HL-60/S4 (cell line): ENCODE measurements at regions not wholly inside any gene's neighbourhood (a gene's known extent, or its start where the extent isn't known, plus 50 kb on each side); places are given as distances from the start of the nearest gene placed in this dataset.

Source experiments
- in situ Hi-C: fragments of 300-500 bp; cut with MboI; formaldehyde crosslinking; loops from 2 replicates; pipeline ENCODE4 v1.14.3; 2022; ENCODE audit warnings: low sequenced_read_pairs

DNA sequence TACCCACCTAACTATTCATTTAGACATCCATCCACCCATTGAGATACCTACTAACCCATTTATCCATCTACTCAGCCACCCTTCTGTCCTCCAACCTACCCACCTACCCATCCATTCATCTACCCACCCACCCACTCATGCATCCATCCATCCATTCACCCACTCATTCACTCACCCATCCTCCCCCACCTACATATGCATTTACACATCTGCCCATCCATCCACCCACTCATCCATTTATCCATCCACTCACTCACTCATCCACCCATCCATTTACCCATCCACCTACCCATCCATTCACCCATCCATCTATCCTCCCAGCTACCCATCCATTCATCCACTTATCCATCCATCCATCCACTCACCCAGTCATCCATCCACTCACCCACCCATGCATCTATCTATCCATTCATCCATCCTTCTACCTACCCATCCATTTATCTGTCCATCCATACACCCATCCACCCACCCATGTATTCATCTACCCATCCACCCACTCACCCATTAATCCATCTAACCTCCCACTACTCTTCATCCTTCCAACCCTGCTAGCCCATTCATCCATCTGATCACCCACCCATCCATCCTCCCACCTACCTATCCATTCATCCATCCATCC is 378.7 kb downstream of the CTTN start:
- in situ Hi-C loops = no loop called here

DNA sequence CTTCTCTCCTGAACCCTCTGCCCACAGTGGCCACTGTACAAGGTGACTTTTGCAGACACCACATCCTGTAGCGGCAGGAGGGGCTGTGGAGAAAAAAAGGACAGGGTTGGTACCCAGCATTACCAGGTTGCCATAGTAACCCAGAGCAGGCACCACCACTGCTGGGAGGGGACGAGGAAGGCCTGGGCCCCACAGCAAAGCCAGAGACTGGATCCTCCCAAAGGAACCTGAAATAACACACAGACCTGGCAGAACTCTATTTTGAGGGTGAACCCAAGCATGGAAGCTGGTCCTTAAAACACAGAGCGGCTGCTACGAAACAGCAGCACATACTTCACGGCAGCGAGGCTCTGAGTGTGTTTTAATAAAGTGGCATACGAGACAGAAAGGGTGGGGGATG is 380.6 kb downstream of the CTTN start:
- in situ Hi-C loops = no loop called here

DNA sequence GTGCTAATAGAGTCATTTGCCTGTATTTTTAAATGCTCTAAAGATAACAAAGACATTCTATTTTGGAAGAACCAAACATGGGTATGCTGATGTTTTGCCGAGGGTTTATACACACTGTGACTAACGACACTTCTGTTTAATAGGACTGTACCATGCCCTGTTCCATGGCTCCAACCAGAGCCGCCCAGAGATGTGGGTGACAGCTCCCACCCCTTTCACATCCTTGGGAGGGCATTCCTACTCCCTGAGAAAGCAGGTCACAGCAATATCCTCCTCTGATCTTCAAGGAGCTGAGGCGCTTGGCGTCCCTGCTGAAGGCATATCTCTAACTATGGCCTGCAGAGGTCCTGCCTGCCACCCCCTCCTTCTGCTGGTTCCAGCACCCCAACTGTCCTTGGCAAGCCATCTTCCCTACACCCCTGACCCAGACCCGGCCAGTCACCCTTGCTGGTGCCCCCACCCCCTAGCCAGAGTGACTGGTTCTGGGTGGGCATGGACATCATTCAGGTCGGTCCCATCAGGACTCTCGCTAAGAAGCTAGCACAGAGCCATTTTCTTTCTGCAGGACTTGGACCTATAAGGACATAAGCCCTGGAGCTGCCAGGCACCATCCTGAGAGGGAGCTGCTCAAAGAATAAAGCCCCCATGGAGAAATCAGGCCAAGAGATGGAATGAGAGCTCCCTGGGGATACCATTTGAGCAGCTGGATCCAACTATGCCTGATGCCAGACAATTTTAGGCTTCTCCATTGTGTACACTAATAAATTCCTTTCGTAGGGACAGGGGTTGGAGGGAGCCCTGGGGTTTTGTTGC is 381.3 kb downstream of the CTTN start:
- in situ Hi-C loops = no loop called here

DNA sequence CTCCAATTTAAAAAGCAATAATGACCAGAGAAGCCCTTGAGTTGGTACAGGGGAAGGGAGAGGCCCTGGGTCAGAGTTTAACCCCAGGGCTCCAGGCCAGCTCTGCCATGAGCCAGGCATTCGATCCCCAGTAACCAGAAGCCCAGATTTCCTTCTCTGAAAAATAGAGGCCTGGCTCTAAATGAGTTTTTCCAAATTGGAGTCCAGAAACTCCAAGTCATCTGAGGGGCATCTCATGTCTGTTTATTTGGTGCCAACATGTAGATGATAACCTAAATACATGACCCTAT is 381.9 kb downstream of the CTTN start:
- in situ Hi-C loops = no loop called here

DNA sequence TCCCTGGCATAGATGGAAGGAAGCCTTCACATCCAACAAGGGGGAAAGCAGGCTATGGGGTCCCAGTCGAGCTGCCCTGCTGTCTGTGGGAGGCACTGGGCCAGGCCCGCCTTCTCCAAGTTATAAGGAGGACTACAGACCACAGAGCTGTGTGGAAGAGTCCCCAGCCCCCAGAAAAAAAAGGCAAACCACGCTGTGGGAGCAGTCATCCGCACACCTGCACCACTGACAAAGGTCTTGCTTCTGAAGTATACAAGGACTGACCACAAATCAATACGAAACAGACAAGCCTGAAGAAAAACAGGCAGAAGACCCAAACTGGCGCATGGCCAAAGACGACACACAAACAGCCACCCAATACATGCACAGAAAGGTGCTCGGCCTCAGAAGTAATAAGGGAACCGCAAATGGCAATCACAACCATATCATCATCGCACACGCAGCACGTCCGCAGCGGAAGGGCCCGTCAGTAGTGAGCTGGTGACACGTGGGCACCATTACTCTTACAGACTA is 384.1 kb downstream of the CTTN start:
- in situ Hi-C loops = no loop called here

DNA sequence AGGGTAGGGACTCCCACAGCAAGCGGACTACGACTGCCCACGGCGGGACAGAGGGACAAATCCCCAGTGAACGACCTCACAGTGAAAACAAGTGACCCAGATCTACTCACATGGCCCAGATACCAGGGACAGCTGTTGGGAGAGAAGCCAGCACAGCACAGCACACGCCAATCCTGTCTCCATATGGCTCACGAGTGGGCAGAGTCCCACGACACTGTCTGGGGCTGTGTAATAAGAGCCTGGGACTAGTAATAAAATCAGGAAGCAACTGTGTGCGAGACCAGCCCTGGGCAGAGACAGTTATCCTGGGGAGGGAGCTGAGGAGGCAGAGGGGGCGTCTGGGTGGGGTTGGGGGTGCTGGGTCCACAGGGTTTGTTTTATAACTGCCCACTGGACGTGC is 385.0 kb downstream of the CTTN start:
- in situ Hi-C loops = no loop called here

DNA sequence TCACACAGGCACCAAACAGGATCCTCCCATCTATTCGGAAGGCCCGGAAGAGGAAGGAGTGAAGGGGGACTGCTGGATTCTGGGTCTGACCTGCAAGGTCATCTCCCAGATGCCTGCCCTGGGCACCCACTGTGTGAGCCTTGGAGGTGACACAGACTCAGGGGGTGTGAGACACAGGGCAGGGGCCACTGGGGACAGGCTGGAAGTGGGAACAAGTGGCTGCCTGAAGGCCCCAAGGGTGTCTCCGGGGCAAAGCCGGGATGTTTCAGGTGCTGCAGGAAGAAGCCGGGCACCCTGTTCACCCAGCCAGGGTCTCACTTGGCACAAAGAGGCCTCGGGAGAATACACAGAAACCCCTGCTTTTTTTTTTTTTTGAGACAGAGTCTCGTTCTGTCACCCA is 385.5 kb downstream of the CTTN start:
- in situ Hi-C loops = no loop called here

DNA sequence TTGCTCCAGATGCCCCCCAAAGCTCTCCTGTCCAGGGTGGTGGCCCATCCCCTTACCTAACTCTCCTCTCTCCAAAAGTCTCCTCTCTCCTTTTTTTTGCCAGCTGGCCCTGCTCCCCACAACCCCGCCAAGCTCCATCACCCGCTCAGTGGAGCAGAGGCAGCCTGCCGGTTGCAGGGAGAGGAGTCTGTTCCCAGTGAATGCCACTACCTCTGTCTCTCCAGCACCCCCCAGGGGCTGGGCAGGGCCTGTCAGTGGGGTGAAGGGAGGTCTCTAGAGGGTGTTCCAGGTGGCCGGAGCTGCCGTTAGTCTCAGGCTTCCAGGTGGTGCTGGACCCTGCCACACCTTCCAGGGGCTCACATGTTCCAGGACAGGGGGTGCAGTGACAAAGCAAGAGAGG is 387.0 kb downstream of the CTTN start:
- in situ Hi-C loops = no loop called here

DNA sequence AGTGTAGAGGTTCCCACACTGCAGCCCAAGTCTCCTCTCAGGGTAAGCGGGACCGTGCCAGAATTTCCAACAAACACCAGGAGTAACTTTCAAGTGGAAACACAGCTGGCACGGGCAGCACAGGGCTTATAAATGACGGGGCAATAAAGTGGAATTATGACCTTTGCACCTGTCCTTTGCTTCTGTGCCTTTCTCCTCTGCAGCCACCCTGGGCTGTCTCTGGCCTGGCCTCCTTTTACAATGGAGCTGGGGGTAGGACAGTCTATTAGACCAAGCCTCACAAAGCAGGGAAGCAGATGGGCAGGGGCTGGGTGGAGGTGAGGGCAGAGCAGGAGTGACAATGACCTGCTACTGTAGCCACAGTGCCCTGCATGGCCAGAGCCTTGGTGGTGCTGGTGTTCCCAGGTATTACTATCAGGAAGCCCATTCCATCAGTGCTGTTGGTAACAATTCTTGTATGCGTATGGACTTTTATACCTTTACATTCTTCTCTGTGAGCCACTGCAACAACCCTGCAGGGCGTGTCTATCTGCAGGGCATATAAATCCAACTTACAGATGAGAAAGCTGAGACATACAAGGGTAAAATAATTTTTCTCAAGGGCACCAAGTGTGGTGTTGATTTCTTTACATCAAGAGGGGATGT is 387.8 kb downstream of the CTTN start:
- in situ Hi-C loops = no loop called here

DNA sequence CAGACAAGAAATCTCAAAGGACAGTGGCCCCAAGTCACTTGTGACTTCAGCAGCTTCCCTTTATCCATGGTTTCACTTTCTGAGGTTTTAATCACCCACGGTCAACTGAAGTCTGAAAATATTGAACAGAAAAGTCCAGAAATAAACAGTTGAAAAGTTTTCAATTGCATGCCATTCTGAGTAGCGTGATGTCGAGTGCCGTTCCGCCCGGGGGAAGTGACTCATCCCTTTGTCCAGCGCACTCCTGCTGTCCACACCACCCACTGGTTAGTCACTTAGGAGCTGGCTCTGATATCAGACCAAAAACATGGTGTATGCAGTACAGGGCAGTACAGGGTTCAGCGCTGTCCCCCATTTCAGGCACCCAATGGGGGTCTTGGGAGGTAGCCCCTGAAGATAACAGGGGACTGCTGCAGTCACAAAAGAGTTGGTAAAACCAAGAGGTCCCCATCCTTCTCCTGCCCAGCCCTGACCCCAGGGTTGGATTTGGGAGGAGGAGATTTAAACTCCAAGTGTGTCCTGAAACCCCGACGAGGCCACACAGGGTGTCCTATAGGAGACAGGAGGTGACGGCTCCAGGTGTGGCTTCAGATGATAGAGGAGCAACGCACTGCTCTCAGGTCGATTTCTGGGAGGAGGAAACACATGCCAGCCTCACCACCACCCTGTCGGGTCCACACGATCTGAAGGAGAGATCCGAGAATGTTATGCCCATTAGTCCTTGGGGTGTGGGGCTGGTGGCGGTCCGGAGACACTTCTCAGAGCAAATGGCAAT is 390.1 kb downstream of the CTTN start:
- in situ Hi-C loops = no loop called here

DNA sequence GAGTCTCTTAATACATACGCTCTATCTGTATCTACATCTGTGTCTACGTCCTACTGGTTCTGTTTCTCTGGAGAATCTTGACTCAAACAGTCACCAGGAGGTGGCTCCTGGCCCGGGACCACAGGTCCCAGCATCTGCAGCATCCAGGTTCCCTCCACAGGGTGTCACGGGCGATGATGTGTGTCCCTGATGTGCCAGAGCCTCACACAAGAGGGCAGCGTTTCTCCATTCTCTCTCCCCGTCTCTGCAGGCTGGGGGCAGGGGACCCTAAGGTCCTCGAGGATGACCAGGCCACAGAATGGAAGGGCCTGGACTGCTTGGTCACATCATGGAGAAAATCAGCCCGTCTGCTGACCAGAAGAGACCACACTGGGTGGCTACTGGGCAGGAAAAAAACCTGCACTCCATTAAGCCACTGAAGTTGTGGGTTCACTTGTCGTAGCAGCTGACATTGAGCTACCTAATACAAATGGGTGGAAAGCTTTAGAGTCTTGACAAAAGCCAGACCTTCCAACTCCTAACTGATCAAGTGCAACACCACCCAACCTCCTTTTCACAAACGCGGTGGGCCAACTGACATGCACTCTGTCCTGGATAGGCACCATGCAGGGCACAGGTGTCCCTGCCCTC is 392.5 kb downstream of the CTTN start:
- in situ Hi-C loops = no loop called here

DNA sequence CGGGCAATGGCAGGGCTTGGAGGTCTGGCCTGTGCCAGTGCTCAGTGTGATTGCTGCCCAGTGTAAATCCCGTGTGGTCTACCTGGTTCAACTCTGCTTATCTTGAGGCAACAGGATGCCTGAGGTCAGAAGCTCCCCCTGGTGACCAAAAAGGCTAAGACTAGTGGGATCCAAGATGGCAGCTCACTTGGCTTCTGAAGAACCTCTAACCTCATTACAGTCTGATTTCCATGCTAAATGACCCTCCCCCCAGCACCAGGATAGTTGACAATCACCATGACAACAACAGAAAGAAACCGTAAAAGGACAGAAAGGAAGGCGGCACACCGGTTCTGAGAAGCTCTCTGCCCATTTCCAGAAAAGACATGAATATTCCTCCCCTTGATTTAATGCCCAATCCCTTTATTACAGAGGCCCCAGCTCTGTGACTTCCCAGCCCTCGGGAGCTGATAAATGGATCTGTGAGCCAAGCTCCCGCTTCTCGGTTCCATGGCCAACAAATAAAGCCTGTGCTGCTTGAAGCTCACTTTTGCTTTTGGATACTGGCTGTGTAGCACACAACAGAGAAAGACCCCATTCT is 398.4 kb downstream of the CTTN start:
- in situ Hi-C loops = no loop called here

DNA sequence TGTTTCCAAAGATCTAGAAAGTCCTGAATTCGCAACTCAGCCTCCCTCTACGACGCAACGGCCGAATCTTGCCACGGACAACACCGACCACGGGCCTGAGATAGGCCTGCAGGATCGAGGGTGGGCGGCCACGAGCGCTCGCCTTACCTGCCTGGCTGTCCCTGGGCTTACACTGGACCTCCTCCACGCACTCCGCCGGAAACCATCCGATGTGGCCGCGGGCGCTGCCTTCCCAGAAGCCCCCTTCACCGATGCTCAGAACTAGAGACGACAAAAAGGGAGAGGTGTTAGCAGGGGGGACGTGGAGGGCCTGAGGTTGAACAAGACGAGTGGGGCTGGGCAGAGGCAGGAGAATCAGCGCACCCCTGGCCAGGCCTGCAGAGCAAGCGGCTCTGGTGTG is 400.0 kb downstream of the CTTN start:
- in situ Hi-C loops = no loop called here

DNA sequence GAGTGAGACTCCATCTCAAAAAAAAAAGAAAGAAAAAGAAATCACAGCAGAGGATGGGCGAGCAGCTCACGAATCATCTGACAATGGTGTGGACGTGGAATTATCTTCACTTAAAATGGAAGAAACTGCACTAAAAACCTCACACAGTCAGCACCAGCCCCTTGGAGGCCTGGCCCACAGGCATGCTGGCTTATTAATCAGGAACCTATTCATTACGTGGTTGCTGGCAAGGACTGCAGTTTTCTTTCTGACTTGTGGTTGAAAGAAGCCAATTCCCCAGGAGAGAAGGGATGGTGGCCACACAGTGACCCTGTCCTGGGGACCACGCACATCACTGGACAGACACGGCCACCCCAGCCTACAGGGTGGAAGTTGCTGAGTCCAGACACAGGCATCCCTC is 401.1 kb downstream of the CTTN start:
- in situ Hi-C loops = no loop called here

DNA sequence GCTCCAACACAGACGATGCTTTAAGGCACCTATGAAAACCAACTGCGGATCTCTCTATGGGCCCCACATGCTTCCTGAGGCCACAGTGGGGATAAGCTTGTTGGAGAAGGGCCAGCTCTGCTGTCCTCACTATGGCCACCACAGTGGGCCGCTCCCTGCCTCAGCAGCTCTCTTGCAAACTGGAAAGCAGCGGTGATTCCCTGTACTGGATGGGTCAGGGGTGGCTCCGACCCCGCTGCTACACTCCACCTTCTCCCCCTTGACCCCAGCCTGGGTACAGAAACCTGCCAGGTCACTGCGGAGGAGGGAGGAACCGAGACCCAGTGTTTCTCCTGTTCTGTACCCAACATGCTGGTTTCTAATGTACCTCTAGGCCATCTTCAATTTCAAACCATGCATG is 403.9 kb downstream of the CTTN start:
- in situ Hi-C loops = no loop called here

DNA sequence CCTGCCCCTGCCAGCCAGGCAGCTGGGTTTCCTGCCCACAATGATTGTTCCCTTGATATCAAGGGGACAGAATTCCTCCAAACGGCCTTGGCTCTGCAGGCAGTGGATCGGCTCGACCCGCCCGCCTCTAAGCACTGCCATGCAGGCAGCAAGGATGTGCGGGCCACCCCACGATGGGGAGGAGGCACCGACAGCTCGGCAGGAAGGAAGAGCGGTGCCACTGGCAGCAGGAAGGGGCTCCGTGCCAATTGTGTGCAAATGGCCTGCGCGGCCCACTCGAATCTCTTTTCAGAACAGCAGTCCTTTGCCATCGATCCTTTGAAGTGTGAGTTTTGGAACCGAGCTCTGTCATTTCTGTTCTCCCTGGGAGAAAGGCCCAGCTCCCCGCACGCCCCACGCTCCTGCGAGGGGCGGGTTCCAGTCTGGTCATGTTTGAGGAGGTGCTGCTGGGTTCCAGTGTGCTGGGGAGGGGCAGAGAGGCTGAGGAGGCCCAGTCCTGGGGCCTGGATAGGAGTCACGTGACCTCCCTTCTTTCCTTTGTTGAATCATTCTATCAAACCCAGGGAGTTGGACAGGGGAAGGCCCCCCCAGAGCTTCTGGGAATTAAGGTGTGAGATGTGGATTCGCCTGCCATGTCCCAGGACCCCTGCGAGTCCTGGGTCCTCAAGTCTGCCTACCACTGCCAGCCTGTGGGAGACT is 406.0 kb downstream of the CTTN start:
- in situ Hi-C loops = no loop called here

DNA sequence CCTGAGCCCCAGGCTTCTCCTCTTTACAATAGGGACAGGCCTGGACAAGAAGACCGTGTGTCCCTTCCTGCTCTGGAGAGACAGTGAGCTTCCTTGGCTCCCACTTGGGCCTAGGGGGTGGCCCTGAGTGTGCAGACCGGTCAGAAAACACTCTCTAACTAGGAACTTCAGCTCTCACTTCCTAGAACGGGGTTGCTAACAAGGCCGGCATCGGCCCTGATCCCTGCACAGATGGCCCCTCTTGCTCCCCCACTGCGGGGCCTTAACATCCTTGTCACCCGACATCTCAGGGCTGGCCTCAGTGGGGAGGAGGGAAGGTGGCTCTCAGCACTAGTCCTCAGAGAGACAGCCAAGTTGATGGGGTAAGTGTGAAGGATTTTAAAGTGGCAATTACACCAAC is 406.9 kb downstream of the CTTN start:
- in situ Hi-C loops = no loop called here

DNA sequence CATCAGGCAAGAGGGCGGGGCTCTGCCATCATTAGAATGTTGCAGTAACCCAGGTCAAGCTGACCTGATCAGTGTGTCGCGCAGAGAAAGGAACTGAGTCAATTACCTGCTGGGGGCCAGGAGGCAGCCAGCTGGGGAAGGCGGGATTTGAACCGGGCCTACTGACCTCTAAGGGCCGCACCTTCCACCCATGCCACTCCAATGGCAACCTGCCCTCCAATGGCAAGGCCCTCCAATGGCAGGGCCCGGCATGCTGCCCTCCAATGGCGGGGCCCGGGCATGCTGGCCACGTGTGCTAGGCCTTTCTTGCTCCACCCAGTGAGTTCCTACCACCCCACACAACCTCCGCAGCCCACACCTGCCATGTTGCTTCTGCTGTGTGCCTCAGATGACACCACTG is 407.6 kb downstream of the CTTN start:
- in situ Hi-C loops = no loop called here

DNA sequence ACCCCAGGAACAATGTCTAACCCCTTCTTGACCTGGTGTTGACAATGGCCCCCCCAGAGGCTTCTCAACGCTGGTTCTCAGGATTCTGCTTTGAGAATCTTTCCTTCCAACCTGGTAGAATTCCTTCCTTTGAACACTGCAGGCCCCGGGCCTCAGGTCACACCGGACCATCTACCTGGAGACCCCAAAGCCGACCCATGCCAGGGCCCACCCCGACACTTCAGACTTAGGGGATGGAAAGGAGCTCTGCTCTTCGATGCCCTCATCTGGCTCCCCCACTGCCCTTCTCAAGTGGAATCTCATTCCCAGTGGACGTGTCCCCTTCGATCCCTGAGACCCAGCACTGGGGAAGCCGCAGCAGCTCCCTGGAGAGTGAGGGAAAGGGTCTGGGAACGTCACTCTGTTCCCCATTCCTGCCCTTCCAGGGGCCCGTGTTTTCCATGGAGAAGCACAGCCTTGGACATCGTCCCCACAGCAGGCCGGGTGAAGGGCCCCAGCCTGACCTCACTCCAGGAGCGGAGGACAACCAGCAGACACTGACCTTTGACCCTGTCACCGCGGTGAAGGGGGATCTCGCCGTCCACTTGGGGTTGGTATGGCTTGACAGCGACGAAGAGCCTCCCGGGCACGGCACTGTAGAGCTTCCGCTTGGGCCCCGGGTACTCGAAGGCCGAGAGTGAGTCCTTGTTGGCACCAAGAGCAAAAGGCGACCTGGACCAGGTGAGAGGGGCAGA is 408.3 kb downstream of the CTTN start:
- in situ Hi-C loops = no loop called here

DNA sequence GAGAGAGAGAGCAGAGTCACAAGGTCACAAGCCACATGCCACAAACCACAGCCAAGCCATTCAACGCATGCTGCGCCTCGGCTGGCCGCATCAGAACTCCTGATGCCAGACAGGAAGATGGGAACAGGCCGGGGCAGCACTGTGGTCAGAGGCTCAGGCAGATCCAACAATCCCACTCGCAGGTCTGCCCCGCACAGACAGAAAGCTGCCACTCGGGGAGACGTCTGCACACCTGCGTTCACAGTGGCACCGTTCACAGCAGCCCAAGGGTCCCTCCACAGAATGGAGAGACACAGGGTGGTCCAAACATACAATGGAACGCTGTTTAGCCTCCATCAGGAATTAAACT is 408.8 kb downstream of the CTTN start:
- in situ Hi-C loops = no loop called here
